Right lobe of liver (tissue), 6 donors: ENCODE measurements at regions not wholly inside any gene's neighbourhood (a gene's known extent, or its start where the extent isn't known, plus 50 kb on each side); places are given as distances from the start of the nearest gene placed in this dataset.

ENCODE experiments used
- ATAC-seq, 4 donors: fragments of 200-7000 bp; cut with Tn5 transposase; one replicate each; pipeline ENCODE4 v1.9.1; 2020; ENCODE audit warnings: mild to moderate bottlenecking in 4 of 4, moderate library complexity in 4 of 4
- DNase-seq, 3 donors: peaks; one replicate each; pipeline ENCODE4 v3.0.0-alpha.2; 2020
- H3K27ac ChIP-seq, 3 donors: fragments of 200-600 bp; one replicate each; pipeline ENCODE4 v1.8.0; 2022
- H3K27me3 ChIP-seq, 2 donors: fragments of 200-600 bp; one replicate each; pipeline ENCODE4 v1.8.0; 2022
- H3K36me3 ChIP-seq, 4 donors: fragments of 200-600 bp; sonication (generic) in 1 of 4; one replicate each; pipeline versions ENCODE4 v1.5.1 to v1.8.0; 2017 to 2022; ENCODE audit warnings: control low read depth in 1 of 4
- H3K4me1 ChIP-seq, 4 donors: fragments of 200-600 bp; sonication (generic) in 1 of 4; one replicate each; pipeline versions ENCODE4 v1.5.1 to v1.8.0; 2017 to 2022; ENCODE audit warnings: control low read depth in 1 of 4
- H3K4me3 ChIP-seq, 3 donors: fragments of 200-600 bp; one replicate each; pipeline ENCODE4 v1.8.0; 2022
- H3K9me3 ChIP-seq, 4 donors: fragments of 200-600 bp; sonication (generic) in 1 of 4; one replicate each; pipeline versions ENCODE4 v1.5.1 to v1.8.0; 2017 to 2022; ENCODE audit warnings: control low read depth in 1 of 4
- CTCF ChIP-seq, 4 donors: fragments of 200-600 bp in 3 of 4; fragments of 450-650 bp in 1 of 4; IDR thresholded peaks; one replicate each; pipeline versions ENCODE4 v1.5.1 to v1.8.0; 2016 to 2022; ENCODE audit warnings: antibody characterized with exemption in 4 of 4, mild to moderate bottlenecking in 2 of 4
- POLR2A ChIP-seq: fragments of 450-650 bp; IDR thresholded peaks from one replicate; pipeline ENCODE4 v1.6.1; 2017; ENCODE audit warnings: antibody characterized with exemption, mild to moderate bottlenecking
- WGBS: methylation state at CpG from one replicate; pipeline ENCODE4 v1.1.6; 2018; ENCODE audit warnings: low coverage, low lambda C conversion rate; ENCODE audit not compliant: insufficient coverage; ENCODE audit errors: missing lambda C conversion rate; 5-methylcytosine and 5-hydroxymethylcytosine counted together
- intact Hi-C, 2 donors: fragments of 100-400 bp; cut with DNase I; formaldehyde crosslinking; loops; one replicate each; pipeline versions ENCODE4 v1.11.2 to v1.14.1; 2022
- donor health status: DM: no; HTN: yes; CAD: no.
- donor health status: DM: no; HTN: no; CAD: no.
- donor health status: DM: no; HTN: no; CAD: no.
- donor health status: DM: no; HTN: yes; CAD: no.
- donor health status: DM: no; HTN: yes; CAD: no.

- Histone ChIP-seq H3K9me3 (no peaks in the 10 kb centered on the region), H3K27ac (no peak overlapping the region), H3K36me3 (no peaks in the 10 kb centered on the region), H3K4me3 (no peak overlapping the region), H3K4me1 (no peaks in the 10 kb centered on the region), H3K27me3 (no peaks in the 10 kb centered on the region)
- TF ChIP-seq CTCF (IDR thresholded peaks at IDR 0.05) (no peak), POLR2A (no peak)
- ATAC-seq (no peak), DNase-seq (no peak)
- intact Hi-C loops, result no loop called here
Measured at GRCh38 chr4:134548052-134548628, 346.6 kb upstream of the PABPC4L start.

- Histone ChIP-seq H3K27ac (no peak overlapping the region), H3K27me3 (no peaks in the 10 kb centered on the region), H3K9me3 (no peaks in the 10 kb centered on the region), H3K36me3 (no peaks in the 10 kb centered on the region), H3K4me3 (no peak overlapping the region), H3K4me1 (no peaks in the 10 kb centered on the region)
- no peak for TF ChIP-seq POLR2A
- no peak for TF ChIP-seq CTCF (IDR thresholded peaks at IDR 0.05)
- 74% methylated on average over 8 of the region's 15 CpGs for WGBS
- no peak for DNase-seq
- ATAC-seq, result no peak
- intact Hi-C loops, result no loop called here
Measured at GRCh38 chr4:134546279-134546678, 344.7 kb upstream of the PABPC4L start.

GRCh38 chr4:134544303-134544770 is 342.7 kb upstream of the PABPC4L start:
- H3K27me3 ChIP-seq, result no peaks in the 10 kb centered on the region
- WGBS, result 15% methylated on average over 2 of the region's 2 CpGs
- H3K36me3 ChIP-seq, result no peaks in the 10 kb centered on the region
- no peak overlapping the region for H3K4me3 ChIP-seq
- intact Hi-C loops, result no loop called here
- ATAC-seq (no peak), DNase-seq (no peak)
- TF ChIP-seq CTCF (IDR thresholded peaks at IDR 0.05) (no peak), POLR2A (no peak)
- no peak overlapping the region for H3K27ac ChIP-seq
- H3K4me1 ChIP-seq, result no peaks in the 10 kb centered on the region
- H3K9me3 ChIP-seq, result no peaks in the 10 kb centered on the region

GRCh38 chr4:134540588-134540987 is 339.0 kb upstream of the PABPC4L start:
- no peak overlapping the region for H3K4me3 ChIP-seq
- no peak overlapping the region for H3K27ac ChIP-seq
- no peaks in the 10 kb centered on the region for H3K27me3 ChIP-seq
- DNase-seq (no peak), ATAC-seq (no peak)
- no peaks in the 10 kb centered on the region for H3K9me3 ChIP-seq
- 65% methylated on average over 2 of the region's 2 CpGs for WGBS
- no peaks in the 10 kb centered on the region for H3K4me1 ChIP-seq
- TF ChIP-seq POLR2A (no peak), CTCF (IDR thresholded peaks at IDR 0.05) (no peak)
- no peaks in the 10 kb centered on the region for H3K36me3 ChIP-seq
- intact Hi-C loops, result no loop called here

GRCh38 chr4:134539729-134540231 is 338.2 kb upstream of the PABPC4L start:
- Histone ChIP-seq H3K27ac (no peak overlapping the region), H3K36me3 (no peaks in the 10 kb centered on the region), H3K9me3 (no peaks in the 10 kb centered on the region), H3K4me3 (no peak overlapping the region), H3K27me3 (no peaks in the 10 kb centered on the region), H3K4me1 (no peaks in the 10 kb centered on the region)
- ATAC-seq (no peak), DNase-seq (no peak)
- TF ChIP-seq CTCF (IDR thresholded peaks at IDR 0.05), result no peak
- no peak for TF ChIP-seq POLR2A
- 35% methylated on average over 1 of the region's 1 CpG for WGBS
- intact Hi-C loops, result no loop called here
